ENCODE measurements at regions not wholly inside any gene's neighbourhood (a gene's known extent, or its start where the extent isn't known, plus 50 kb on each side); places are given as distances from the start of the nearest gene placed in this dataset.

GRCh38 chr10:83553366-83553765, 585.9 kb upstream of the GHITM start:
- DNase-seq (ENCODE audit: low read depth in 4 of 4, low spot score in 2 of 4): no peak

GRCh38 chr10:83555264-83555663, 584.0 kb upstream of the GHITM start:
- DNase-seq (ENCODE audit: low read depth in 4 of 4, low spot score in 2 of 4): no peak

- no peak for DNase-seq (ENCODE audit: low read depth in 4 of 4, low spot score in 2 of 4)
These were observed 576.9 kb upstream of the GHITM start for GRCh38 chr10:83562381-83562780.

GRCh38 chr10:83564889-83565588, 574.3 kb upstream of the GHITM start:
- no peak for DNase-seq (ENCODE audit: low read depth in 4 of 4, low spot score in 2 of 4)

- DNase-seq (ENCODE audit: low read depth in 4 of 4, low spot score in 2 of 4): no peak
These were observed 567.3 kb upstream of the GHITM start for GRCh38 chr10:83572036-83572435.

- DNase-seq (ENCODE audit: low read depth in 4 of 4, low spot score in 2 of 4): no peak
These were observed 564.5 kb upstream of the GHITM start for GRCh38 chr10:83574770-83575169.

GRCh38 chr10:83577421-83577820, 561.9 kb upstream of the GHITM start:
- DNase-seq (ENCODE audit: low read depth in 4 of 4, low spot score in 2 of 4): no peak

- DNase-seq (ENCODE audit: low read depth in 4 of 4, low spot score in 2 of 4): no peak
These were observed 558.8 kb upstream of the GHITM start for GRCh38 chr10:83580373-83581012.

GRCh38 chr10:83582407-83583095, 556.8 kb upstream of the GHITM start:
- DNase-seq (ENCODE audit: low read depth in 4 of 4, low spot score in 2 of 4): no peak

GRCh38 chr10:83585686-83586085, 553.6 kb upstream of the GHITM start:
- DNase-seq (ENCODE audit: low read depth in 4 of 4, low spot score in 2 of 4): no peak

- DNase-seq (ENCODE audit: low read depth in 4 of 4, low spot score in 2 of 4): no peak
These were observed 546.9 kb upstream of the GHITM start for GRCh38 chr10:83592337-83592935.

GRCh38 chr10:83603708-83604107, 535.6 kb upstream of the GHITM start:
- DNase-seq (ENCODE audit: low read depth in 4 of 4, low spot score in 2 of 4): no peak

GRCh38 chr10:83605783-83606630, 533.3 kb upstream of the GHITM start:
- peak in 1 of 4 donors; percentile 17 for DNase-seq (ENCODE audit: low read depth in 4 of 4, low spot score in 2 of 4)

- DNase-seq (ENCODE audit: low read depth in 4 of 4, low spot score in 2 of 4): no peak
These were observed 531.2 kb upstream of the GHITM start for GRCh38 chr10:83607959-83608745.

GRCh38 chr10:83612050-83612449, 527.3 kb upstream of the GHITM start:
- DNase-seq (ENCODE audit: low read depth in 4 of 4, low spot score in 2 of 4): no peak

GRCh38 chr10:83612746-83613145, 526.6 kb upstream of the GHITM start:
- DNase-seq (ENCODE audit: low read depth in 4 of 4, low spot score in 2 of 4): no peak

- DNase-seq (ENCODE audit: low read depth in 4 of 4, low spot score in 2 of 4): no peak
These were observed 522.1 kb upstream of the GHITM start for GRCh38 chr10:83617172-83617571.

GRCh38 chr10:83617692-83618545, 521.4 kb upstream of the GHITM start:
- DNase-seq (ENCODE audit: low read depth in 4 of 4, low spot score in 2 of 4): no peak

- no peak for DNase-seq (ENCODE audit: low read depth in 4 of 4, low spot score in 2 of 4)
These were observed 513.4 kb upstream of the GHITM start for GRCh38 chr10:83625831-83626360.

Data from left renal cortex interstitium (tissue), 4 donors.